ENCODE measurements at regions not wholly inside any gene's neighbourhood (a gene's known extent, or its start where the extent isn't known, plus 50 kb on each side); places are given as distances from the start of the nearest gene placed in this dataset.

DNA sequence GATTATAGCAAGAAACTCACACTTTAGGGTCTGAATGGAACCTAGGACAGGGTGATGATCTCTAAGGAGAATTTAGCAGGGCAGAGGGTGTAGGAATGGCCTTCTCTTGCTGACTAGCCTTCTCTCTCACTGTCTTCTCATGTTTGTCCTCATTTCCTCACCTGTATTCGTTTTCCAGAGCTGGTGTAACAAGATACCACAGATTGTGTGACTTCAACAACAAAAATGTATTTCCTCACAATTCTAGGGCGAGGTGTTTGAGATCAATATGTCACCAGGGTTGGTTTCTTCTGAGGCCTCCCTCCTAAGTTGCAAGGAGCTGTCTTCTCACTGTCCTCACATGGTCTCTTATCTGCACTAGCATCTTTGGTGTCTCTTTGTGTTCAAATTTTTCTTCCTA, 177.9 kb upstream of the C1orf87 start:
- TF ChIP-seq, protein P1, sequence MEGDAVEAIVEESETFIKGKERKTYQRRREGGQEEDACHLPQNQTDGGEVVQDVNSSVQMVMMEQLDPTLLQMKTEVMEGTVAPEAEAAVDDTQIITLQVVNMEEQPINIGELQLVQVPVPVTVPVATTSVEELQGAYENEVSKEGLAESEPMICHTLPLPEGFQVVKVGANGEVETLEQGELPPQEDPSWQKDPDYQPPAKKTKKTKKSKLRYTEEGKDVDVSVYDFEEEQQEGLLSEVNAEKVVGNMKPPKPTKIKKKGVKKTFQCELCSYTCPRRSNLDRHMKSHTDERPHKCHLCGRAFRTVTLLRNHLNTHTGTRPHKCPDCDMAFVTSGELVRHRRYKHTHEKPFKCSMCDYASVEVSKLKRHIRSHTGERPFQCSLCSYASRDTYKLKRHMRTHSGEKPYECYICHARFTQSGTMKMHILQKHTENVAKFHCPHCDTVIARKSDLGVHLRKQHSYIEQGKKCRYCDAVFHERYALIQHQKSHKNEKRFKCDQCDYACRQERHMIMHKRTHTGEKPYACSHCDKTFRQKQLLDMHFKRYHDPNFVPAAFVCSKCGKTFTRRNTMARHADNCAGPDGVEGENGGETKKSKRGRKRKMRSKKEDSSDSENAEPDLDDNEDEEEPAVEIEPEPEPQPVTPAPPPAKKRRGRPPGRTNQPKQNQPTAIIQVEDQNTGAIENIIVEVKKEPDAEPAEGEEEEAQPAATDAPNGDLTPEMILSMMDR (IDR thresholded peaks at IDR 0.05; ENCODE audit: low read depth, low read length, missing input control), result no peak
- TF ChIP-seq JUND (IDR thresholded peaks at IDR 0.05) (no peak), TAF1 (conservative IDR thresholded peaks at IDR 0.05) (no peak), HNF4G (IDR thresholded peaks at IDR 0.05) (no peak), SP1 (IDR thresholded peaks at IDR 0.05) (no peak), RAD21 (IDR thresholded peaks at IDR 0.05) (no peak), EGR1 (IDR thresholded peaks at IDR 0.05; ENCODE audit: low read depth in 2 of 2) (no peak), YY1 (IDR thresholded peaks at IDR 0.05) (no peak), NR2F2 (IDR thresholded peaks at IDR 0.05) (no peak)
- TF ChIP-seq, protein P2, sequence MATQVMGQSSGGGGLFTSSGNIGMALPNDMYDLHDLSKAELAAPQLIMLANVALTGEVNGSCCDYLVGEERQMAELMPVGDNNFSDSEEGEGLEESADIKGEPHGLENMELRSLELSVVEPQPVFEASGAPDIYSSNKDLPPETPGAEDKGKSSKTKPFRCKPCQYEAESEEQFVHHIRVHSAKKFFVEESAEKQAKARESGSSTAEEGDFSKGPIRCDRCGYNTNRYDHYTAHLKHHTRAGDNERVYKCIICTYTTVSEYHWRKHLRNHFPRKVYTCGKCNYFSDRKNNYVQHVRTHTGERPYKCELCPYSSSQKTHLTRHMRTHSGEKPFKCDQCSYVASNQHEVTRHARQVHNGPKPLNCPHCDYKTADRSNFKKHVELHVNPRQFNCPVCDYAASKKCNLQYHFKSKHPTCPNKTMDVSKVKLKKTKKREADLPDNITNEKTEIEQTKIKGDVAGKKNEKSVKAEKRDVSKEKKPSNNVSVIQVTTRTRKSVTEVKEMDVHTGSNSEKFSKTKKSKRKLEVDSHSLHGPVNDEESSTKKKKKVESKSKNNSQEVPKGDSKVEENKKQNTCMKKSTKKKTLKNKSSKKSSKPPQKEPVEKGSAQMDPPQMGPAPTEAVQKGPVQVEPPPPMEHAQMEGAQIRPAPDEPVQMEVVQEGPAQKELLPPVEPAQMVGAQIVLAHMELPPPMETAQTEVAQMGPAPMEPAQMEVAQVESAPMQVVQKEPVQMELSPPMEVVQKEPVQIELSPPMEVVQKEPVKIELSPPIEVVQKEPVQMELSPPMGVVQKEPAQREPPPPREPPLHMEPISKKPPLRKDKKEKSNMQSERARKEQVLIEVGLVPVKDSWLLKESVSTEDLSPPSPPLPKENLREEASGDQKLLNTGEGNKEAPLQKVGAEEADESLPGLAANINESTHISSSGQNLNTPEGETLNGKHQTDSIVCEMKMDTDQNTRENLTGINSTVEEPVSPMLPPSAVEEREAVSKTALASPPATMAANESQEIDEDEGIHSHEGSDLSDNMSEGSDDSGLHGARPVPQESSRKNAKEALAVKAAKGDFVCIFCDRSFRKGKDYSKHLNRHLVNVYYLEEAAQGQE (IDR thresholded peaks at IDR 0.05), result no peak
- TF ChIP-seq, protein P3, sequence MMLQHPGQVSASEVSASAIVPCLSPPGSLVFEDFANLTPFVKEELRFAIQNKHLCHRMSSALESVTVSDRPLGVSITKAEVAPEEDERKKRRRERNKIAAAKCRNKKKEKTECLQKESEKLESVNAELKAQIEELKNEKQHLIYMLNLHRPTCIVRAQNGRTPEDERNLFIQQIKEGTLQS (IDR thresholded peaks at IDR 0.05), result no peak
- TF ChIP-seq, protein P4, sequence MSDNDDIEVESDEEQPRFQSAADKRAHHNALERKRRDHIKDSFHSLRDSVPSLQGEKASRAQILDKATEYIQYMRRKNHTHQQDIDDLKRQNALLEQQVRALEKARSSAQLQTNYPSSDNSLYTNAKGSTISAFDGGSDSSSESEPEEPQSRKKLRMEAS (IDR thresholded peaks at IDR 0.05), result no peak
